HL-60 (cell line): ENCODE measurements at regions not wholly inside any gene's neighbourhood (a gene's known extent, or its start where the extent isn't known, plus 50 kb on each side); places are given as distances from the start of the nearest gene placed in this dataset.
"Not testable (repeated sequence)": the region's sequence is repeated elsewhere in the genome, so short reads cannot be mapped to it uniquely, and the experiment has no call there.

Source experiments
- POLR2AphosphoS5 ChIP-seq: IDR thresholded peaks from 2 replicates; pipeline ENCODE4 v1.6.1; 2012; ENCODE audit warnings: low read depth
- TF ChIP-seq, protein P1 (sequence below): IDR thresholded peaks from one replicate; pipeline ENCODE4 v1.5.1; 2011; ENCODE audit warnings: low read length, control low read depth, inconsistent platforms; ENCODE audit not compliant: insufficient read depth

DNA sequence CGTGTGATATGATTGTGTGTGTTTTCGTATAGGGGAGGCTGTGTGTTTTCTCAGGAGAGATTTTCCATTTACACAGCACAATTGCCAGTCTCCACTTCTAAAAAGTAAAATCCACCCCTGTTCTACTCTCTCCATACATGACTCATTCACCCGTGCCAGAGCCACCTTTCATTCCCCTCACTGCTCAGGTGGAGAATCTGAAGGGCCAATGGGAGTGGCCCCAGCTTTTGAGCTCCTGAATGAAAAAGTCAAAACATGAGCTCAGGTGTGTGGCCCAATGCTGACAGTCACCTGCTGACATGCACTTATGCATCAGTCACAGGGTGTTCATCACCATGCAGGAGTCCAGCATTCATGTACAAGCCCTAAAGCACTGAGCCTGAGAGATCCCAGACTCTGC lies 55.4 kb upstream of the CIDEA start:
- TF ChIP-seq POLR2AphosphoS5, result not testable (repeated sequence)
- TF ChIP-seq, protein P1, sequence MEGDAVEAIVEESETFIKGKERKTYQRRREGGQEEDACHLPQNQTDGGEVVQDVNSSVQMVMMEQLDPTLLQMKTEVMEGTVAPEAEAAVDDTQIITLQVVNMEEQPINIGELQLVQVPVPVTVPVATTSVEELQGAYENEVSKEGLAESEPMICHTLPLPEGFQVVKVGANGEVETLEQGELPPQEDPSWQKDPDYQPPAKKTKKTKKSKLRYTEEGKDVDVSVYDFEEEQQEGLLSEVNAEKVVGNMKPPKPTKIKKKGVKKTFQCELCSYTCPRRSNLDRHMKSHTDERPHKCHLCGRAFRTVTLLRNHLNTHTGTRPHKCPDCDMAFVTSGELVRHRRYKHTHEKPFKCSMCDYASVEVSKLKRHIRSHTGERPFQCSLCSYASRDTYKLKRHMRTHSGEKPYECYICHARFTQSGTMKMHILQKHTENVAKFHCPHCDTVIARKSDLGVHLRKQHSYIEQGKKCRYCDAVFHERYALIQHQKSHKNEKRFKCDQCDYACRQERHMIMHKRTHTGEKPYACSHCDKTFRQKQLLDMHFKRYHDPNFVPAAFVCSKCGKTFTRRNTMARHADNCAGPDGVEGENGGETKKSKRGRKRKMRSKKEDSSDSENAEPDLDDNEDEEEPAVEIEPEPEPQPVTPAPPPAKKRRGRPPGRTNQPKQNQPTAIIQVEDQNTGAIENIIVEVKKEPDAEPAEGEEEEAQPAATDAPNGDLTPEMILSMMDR, result not testable (repeated sequence)
